ENCODE measurements at regions not wholly inside any gene's neighbourhood (a gene's known extent, or its start where the extent isn't known, plus 50 kb on each side); places are given as distances from the start of the nearest gene placed in this dataset.

- ChIA-PET POLR2A (ENCODE audit: low non-redundant PET) (no interaction called here), CTCF (interaction anchor here (0.6 kb wide), 1 partner anchor 19 kb away, joined by 4 read pairs; no protein-coding TSS in a partner anchor)
- DNase-seq (ENCODE audit: low spot score): no peak
- TF ChIP-seq, protein P1, sequence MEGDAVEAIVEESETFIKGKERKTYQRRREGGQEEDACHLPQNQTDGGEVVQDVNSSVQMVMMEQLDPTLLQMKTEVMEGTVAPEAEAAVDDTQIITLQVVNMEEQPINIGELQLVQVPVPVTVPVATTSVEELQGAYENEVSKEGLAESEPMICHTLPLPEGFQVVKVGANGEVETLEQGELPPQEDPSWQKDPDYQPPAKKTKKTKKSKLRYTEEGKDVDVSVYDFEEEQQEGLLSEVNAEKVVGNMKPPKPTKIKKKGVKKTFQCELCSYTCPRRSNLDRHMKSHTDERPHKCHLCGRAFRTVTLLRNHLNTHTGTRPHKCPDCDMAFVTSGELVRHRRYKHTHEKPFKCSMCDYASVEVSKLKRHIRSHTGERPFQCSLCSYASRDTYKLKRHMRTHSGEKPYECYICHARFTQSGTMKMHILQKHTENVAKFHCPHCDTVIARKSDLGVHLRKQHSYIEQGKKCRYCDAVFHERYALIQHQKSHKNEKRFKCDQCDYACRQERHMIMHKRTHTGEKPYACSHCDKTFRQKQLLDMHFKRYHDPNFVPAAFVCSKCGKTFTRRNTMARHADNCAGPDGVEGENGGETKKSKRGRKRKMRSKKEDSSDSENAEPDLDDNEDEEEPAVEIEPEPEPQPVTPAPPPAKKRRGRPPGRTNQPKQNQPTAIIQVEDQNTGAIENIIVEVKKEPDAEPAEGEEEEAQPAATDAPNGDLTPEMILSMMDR (conservative IDR thresholded peaks at IDR 0.05; ENCODE audit: low read depth): no peak
- H3K27ac ChIP-seq: no peak overlapping the region
These were observed 818.3 kb upstream of the ALCAM start for GRCh38 chr3:104548401-104548800.

GRCh38 chr3:104549099-104549714, 817.5 kb upstream of the ALCAM start:
- H3K27ac ChIP-seq: no peak overlapping the region
- ChIA-PET CTCF (interaction anchor here (0.6 to 0.7 kb wide), 3 partner anchors 25 to 344 kb away, joined by 3 read pairs; no protein-coding TSS in a partner anchor), POLR2A (ENCODE audit: low non-redundant PET) (no interaction called here)
- no peak for DNase-seq (ENCODE audit: low spot score)
- TF ChIP-seq, protein P1 (conservative IDR thresholded peaks at IDR 0.05; ENCODE audit: low read depth): no peak

DNA sequence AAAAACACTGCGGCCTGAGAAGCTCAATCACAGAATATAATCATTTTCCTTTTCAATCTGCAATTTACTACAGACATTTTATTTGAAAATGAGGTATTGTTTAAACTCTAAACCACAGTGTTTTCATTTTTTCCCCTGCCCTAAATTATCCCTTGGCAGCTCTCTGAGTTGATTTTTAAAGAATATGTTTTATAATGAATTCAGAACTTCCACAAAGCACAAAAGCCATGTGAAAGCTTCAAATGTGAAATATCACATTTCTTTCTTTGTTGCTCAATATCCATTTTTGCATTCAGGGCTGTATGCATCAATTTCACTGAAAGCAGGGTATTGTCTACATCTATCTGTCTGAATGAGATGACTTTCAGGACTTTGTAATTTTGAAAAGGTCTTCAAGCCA, 813.6 kb upstream of the ALCAM start:
- ChIA-PET CTCF (no interaction called here), POLR2A (ENCODE audit: low non-redundant PET) (no interaction called here)
- no peak overlapping the region for H3K27ac ChIP-seq
- DNase-seq (ENCODE audit: low spot score): no peak
- TF ChIP-seq, protein P1 (conservative IDR thresholded peaks at IDR 0.05; ENCODE audit: low read depth): no peak

GRCh38 chr3:104554425-104554824, 812.3 kb upstream of the ALCAM start:
- TF ChIP-seq, protein P1 (conservative IDR thresholded peaks at IDR 0.05; ENCODE audit: low read depth): no peak
- H3K27ac ChIP-seq: no peak overlapping the region
- CTCF ChIA-PET: interaction anchor here (0.5 kb wide), 1 partner anchor 122 kb away, joined by 3 read pairs; no protein-coding TSS in a partner anchor
- POLR2A ChIA-PET (ENCODE audit: low non-redundant PET): no interaction called here
- DNase-seq (ENCODE audit: low spot score): no peak

DNA sequence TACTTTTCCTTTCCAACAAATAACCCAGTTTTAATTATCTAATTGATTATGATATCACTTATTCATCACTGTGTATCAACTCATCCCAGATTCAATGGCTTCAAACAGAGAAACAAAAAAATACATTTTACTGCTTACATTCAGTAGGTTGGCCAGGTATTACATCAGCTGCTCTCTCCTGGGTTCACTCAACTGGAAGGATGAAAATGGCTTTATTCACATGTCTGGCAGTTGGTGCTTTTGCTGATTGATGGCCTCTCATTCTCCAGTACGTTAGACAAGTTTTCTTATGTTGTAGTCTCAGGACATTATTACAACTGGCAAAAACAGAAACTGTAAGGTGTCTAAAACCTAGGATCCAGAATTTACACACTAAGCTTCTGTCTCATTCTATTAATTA, 811.0 kb upstream of the ALCAM start:
- ChIA-PET POLR2A (ENCODE audit: low non-redundant PET) (no interaction called here), CTCF (no interaction called here)
- no peak for DNase-seq (ENCODE audit: low spot score)
- no peak overlapping the region for H3K27ac ChIP-seq
- TF ChIP-seq, protein P1 (conservative IDR thresholded peaks at IDR 0.05; ENCODE audit: low read depth): no peak

GRCh38 chr3:104556372-104557078, 810.2 kb upstream of the ALCAM start:
- no peak overlapping the region for H3K27ac ChIP-seq
- POLR2A ChIA-PET (ENCODE audit: low non-redundant PET): no interaction called here
- CTCF ChIA-PET: no interaction called here
- DNase-seq (ENCODE audit: low spot score): no peak
- TF ChIP-seq, protein P1 (conservative IDR thresholded peaks at IDR 0.05; ENCODE audit: low read depth): no peak
